HEK293T (cell line): ENCODE measurements at regions not wholly inside any gene's neighbourhood (a gene's known extent, or its start where the extent isn't known, plus 50 kb on each side); places are given as distances from the start of the nearest gene placed in this dataset.
"Not testable (repeated sequence)": the region's sequence is repeated elsewhere in the genome, so short reads cannot be mapped to it uniquely, and the experiment has no call there.

Source experiments
- HDGF ChIP-seq: fragments of 450-650 bp; IDR thresholded peaks from 2 replicates; pipeline ENCODE4 v1.6.1; 2017; ENCODE audit warnings: antibody characterized with exemption, borderline replicate concordance
- ZNF384 ChIP-seq: fragments of 450-650 bp; IDR thresholded peaks from 2 replicates; pipeline ENCODE4 v1.6.1; 2016

DNA sequence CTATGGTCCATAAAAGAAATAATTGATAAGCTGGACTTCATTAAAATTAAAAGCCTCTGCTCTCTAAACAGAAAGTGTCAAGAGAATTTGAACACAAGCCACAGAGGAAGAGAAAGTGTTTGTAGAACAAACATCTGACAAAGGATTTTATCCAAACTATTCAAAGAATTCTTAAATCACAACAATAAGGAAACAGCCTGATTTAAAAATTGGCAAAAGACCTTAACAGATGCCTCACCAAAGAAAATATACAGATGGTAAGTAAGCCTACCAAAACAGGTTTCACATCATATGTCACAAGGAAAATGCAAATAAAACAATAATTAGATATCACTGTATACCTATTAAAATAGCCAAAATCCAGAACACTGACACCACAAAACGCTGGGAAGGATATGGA is 612.0 kb downstream of the TTLL7 start:
- not testable (repeated sequence) for TF ChIP-seq HDGF, ZNF384
